Upper lobe of left lung (tissue), 4 donors: ENCODE measurements at regions not wholly inside any gene's neighbourhood (a gene's known extent, or its start where the extent isn't known, plus 50 kb on each side); places are given as distances from the start of the nearest gene placed in this dataset.

ENCODE experiments used
- CTCF ChIP-seq, 6 experiments: fragments of 450-650 bp in 4 of 6; fragments of 200-600 bp in 2 of 6; sonication (generic) in 2 of 6; IDR thresholded peaks; one replicate each; pipeline ENCODE4 v1.5.1; 2016 to 2019; ENCODE audit warnings: antibody characterized with exemption in 6 of 6
- EP300 ChIP-seq, 4 donors: sonication (generic); formaldehyde crosslinking; IDR thresholded peaks; one replicate each; pipeline ENCODE4 v1.5.1; 2017; ENCODE audit warnings: antibody characterized with exemption in 4 of 4, control low read depth in 2 of 4

DNA sequence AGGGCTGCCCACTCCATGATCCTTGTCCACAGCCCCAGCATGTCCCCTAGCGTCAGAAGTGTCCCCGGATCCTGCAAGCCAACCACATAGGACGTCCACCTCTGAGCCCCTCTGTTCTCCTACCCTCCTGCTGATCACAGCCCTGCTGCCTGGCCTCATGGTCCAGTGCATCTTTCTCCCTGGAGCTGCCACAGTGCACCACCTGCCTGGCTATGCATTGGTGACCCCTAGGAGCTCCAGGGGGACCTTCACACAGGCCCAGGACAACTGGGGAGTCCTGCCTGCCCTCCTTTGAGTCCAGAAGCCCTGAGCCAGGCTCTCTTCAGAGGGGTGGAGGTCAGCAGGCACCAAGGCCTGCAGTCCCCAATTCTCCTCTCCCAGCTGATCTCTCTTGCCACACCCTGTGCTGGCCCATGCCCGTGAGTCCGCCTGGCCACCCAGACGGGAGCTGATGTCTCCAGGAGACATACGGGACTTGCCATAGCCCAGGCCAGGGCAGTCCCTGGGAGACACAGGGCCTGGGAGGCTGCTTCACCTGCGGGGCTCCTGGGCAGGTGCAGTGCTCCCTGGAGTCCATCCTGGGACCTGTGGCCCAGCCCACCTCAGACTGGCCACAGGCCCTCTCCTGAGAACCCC is 77.4 kb upstream of the RET start:
- TF ChIP-seq EP300 (IDR thresholded peaks at IDR 0.05) (no peak), CTCF (IDR thresholded peaks at IDR 0.05) (no peak)
